ENCODE measurements at regions not wholly inside any gene's neighbourhood (a gene's known extent, or its start where the extent isn't known, plus 50 kb on each side); places are given as distances from the start of the nearest gene placed in this dataset.

GRCh38 chr13:78845656-78846365, 186.9 kb upstream of the OBI1 start:
- H2BK20ac ChIP-seq (ENCODE audit: low read length): no peak overlapping the region
- no peak overlapping the region for H3K4ac ChIP-seq (replicated peaks; ENCODE audit: insufficient read length, low read depth, low read length)
- H3K36me3 ChIP-seq (ENCODE audit: control insufficient read depth in 2 of 4, insufficient read depth in 4 of 4, low read length in 3 of 4): no peaks in the 10 kb centered on the region
- WGBS, 2 experiments (ENCODE audit: extremely low coverage in 1 of 2, insufficient coverage in 1 of 2, insufficient read length in 1 of 2, insufficient replicate concordance in 2 of 2, low coverage in 1 of 2, low lambda C conversion rate in 2 of 2, missing lambda C conversion rate in 1 of 2): 89% methylated on average over 3 of the region's 3 CpGs; no CpG with 5 or more reads in 1 of the 2 experiments
- ChIA-PET CTCF (ENCODE audit: partially characterized antibody) (interaction anchor here (0.8 kb wide), 1 partner anchor 30 kb away, joined by 3 read pairs; no protein-coding TSS in a partner anchor), POLR2A (ENCODE audit: partially characterized antibody) (no interaction called here)
- no peak overlapping the region for H2BK120ac ChIP-seq (replicated peaks; ENCODE audit: low read depth, low read length)
- H3K79me1 ChIP-seq (ENCODE audit: low read depth, low read length): no peaks in the 10 kb centered on the region
- H3K4me3 ChIP-seq (ENCODE audit: extremely low read depth in 1 of 4, insufficient read depth in 2 of 4, low read depth in 3 of 4, low read length in 4 of 4): no peak overlapping the region
- no peak overlapping the region for H3K18ac ChIP-seq (ENCODE audit: extremely low read depth, low read length)
- H4K8ac ChIP-seq (ENCODE audit: extremely low read depth, insufficient read depth, low read length): no peak overlapping the region
- DNase-seq (ENCODE audit: low read depth in 1 of 2, low spot score in 2 of 2): no peak
- peaks cover 0 to under 1% (median 0%) of the 10 kb centered on the region in 4 experiments; a peak in 1 of 7 replicates for H3K27me3 ChIP-seq (replicated peaks in 1 of 4; ENCODE audit: control insufficient read depth in 3 of 4, extremely low read depth in 1 of 4, insufficient read depth in 3 of 4, low read length in 3 of 4)
- H2AK5ac ChIP-seq (ENCODE audit: low read depth, low read length): no peak overlapping the region
- no peak overlapping the region for H3K27ac ChIP-seq (ENCODE audit: low read depth, low read length)
- no peak overlapping the region for H2AFZ ChIP-seq (ENCODE audit: low read length)
- H3K23ac ChIP-seq (ENCODE audit: insufficient read length): no peak overlapping the region
- H2BK15ac ChIP-seq (ENCODE audit: low read length): no peak overlapping the region
- H4K20me1 ChIP-seq (replicated peaks in 1 of 2; ENCODE audit: control insufficient read depth in 1 of 2, insufficient read depth in 2 of 2, low read length in 2 of 2): no peaks in the 10 kb centered on the region
- H3K9ac ChIP-seq (replicated peaks in 1 of 4; ENCODE audit: extremely low read depth in 1 of 4, low read depth in 3 of 4, low read length in 3 of 4): no peak overlapping the region
- H3K4me2 ChIP-seq (ENCODE audit: insufficient read depth in 1 of 2, low read depth in 2 of 2, low read length in 2 of 2): no peak overlapping the region
- no peak overlapping the region for H2BK12ac ChIP-seq (ENCODE audit: low read depth, low read length)
- no peak for FAIRE-seq
- no peaks in the 10 kb centered on the region for H3K4me1 ChIP-seq (replicated peaks in 1 of 4; ENCODE audit: control insufficient read depth in 3 of 4, insufficient read depth in 4 of 4, low read length in 3 of 4)
- no peak for TF ChIP-seq ATF2 (IDR thresholded peaks at IDR 0.05; ENCODE audit: low read length)
- TF ChIP-seq ZNF274 (IDR thresholded peaks at IDR 0.05; ENCODE audit: borderline replicate concordance, extremely low read depth, low read length): no peak
- TF ChIP-seq, protein P1, sequence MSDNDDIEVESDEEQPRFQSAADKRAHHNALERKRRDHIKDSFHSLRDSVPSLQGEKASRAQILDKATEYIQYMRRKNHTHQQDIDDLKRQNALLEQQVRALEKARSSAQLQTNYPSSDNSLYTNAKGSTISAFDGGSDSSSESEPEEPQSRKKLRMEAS (IDR thresholded peaks at IDR 0.05): no peak
- TF ChIP-seq USF2 (IDR thresholded peaks at IDR 0.05; ENCODE audit: low read length): no peak
- no peak for TF ChIP-seq POLR2A (IDR thresholded peaks at IDR 0.05; ENCODE audit: control extremely low read depth in 1 of 2, low read depth in 2 of 2, low read length in 2 of 2)
- no peak for TF ChIP-seq RFX5 (IDR thresholded peaks at IDR 0.05; ENCODE audit: borderline replicate concordance, low read depth, low read length)
- H3K79me2 ChIP-seq (ENCODE audit: control insufficient read depth in 1 of 2, insufficient read depth in 2 of 2, low read length in 2 of 2): no peaks in the 10 kb centered on the region
- H4K91ac ChIP-seq (replicated peaks; ENCODE audit: insufficient read length, low read length): no peak overlapping the region
- H2BK5ac ChIP-seq (ENCODE audit: low read depth, low read length): no peak overlapping the region
- H3K56ac ChIP-seq (replicated peaks; ENCODE audit: insufficient read length, low read depth, low read length): no peak overlapping the region
- H3K14ac ChIP-seq (ENCODE audit: insufficient read length): no peak overlapping the region
- H4K5ac ChIP-seq (ENCODE audit: insufficient read length, low read depth, low read length): no peak overlapping the region
- H3K9me3 ChIP-seq (ENCODE audit: insufficient read depth in 2 of 2, low read depth in 1 of 2, low read length in 1 of 2): no peaks in the 10 kb centered on the region
- no peaks in the 10 kb centered on the region for H3K23me2 ChIP-seq (ENCODE audit: low read depth, low read length)

All from H1 (cell line).